ENCODE measurements at regions not wholly inside any gene's neighbourhood (a gene's known extent, or its start where the extent isn't known, plus 50 kb on each side); places are given as distances from the start of the nearest gene placed in this dataset.
"Not testable (repeated sequence)": the region's sequence is repeated elsewhere in the genome, so short reads cannot be mapped to it uniquely, and the experiment has no call there.

- DNase-seq (ENCODE audit: low read depth), result no peak
- TF ChIP-seq, protein P1, sequence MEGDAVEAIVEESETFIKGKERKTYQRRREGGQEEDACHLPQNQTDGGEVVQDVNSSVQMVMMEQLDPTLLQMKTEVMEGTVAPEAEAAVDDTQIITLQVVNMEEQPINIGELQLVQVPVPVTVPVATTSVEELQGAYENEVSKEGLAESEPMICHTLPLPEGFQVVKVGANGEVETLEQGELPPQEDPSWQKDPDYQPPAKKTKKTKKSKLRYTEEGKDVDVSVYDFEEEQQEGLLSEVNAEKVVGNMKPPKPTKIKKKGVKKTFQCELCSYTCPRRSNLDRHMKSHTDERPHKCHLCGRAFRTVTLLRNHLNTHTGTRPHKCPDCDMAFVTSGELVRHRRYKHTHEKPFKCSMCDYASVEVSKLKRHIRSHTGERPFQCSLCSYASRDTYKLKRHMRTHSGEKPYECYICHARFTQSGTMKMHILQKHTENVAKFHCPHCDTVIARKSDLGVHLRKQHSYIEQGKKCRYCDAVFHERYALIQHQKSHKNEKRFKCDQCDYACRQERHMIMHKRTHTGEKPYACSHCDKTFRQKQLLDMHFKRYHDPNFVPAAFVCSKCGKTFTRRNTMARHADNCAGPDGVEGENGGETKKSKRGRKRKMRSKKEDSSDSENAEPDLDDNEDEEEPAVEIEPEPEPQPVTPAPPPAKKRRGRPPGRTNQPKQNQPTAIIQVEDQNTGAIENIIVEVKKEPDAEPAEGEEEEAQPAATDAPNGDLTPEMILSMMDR (IDR thresholded peaks at IDR 0.05; ENCODE audit: control insufficient read depth, extremely low read depth, insufficient read depth), result no peak
- no peak overlapping the region for H3K4me3 ChIP-seq (ENCODE audit: low read depth, low read length)
These were observed 189.7 kb downstream of the TRIML1 start for GRCh38 chr4:188328966-188329365.

GRCh38 chr4:188329521-188329920 is 190.3 kb downstream of the TRIML1 start:
- TF ChIP-seq, protein P1 (IDR thresholded peaks at IDR 0.05; ENCODE audit: control insufficient read depth, extremely low read depth, insufficient read depth), result no peak
- DNase-seq (ENCODE audit: low read depth), result no peak
- H3K4me3 ChIP-seq (ENCODE audit: low read depth, low read length), result no peak overlapping the region

GRCh38 chr4:188332265-188332664 is 193.0 kb downstream of the TRIML1 start:
- TF ChIP-seq, protein P1 (IDR thresholded peaks at IDR 0.05; ENCODE audit: control insufficient read depth, extremely low read depth, insufficient read depth), result no peak
- DNase-seq (ENCODE audit: low read depth), result no peak
- H3K4me3 ChIP-seq (ENCODE audit: low read depth, low read length), result no peak overlapping the region

- no peak overlapping the region for H3K4me3 ChIP-seq (ENCODE audit: low read depth, low read length)
- TF ChIP-seq, protein P1 (IDR thresholded peaks at IDR 0.05; ENCODE audit: control insufficient read depth, extremely low read depth, insufficient read depth), result no peak
- DNase-seq (ENCODE audit: low read depth), result no peak
These were observed 197.7 kb downstream of the TRIML1 start for GRCh38 chr4:188336891-188337290.

- DNase-seq (ENCODE audit: low read depth), result no peak
- TF ChIP-seq, protein P1 (IDR thresholded peaks at IDR 0.05; ENCODE audit: control insufficient read depth, extremely low read depth, insufficient read depth), result no peak
- no peak overlapping the region for H3K4me3 ChIP-seq (ENCODE audit: low read depth, low read length)
These were observed 202.2 kb downstream of the TRIML1 start for GRCh38 chr4:188341428-188341827.

DNA sequence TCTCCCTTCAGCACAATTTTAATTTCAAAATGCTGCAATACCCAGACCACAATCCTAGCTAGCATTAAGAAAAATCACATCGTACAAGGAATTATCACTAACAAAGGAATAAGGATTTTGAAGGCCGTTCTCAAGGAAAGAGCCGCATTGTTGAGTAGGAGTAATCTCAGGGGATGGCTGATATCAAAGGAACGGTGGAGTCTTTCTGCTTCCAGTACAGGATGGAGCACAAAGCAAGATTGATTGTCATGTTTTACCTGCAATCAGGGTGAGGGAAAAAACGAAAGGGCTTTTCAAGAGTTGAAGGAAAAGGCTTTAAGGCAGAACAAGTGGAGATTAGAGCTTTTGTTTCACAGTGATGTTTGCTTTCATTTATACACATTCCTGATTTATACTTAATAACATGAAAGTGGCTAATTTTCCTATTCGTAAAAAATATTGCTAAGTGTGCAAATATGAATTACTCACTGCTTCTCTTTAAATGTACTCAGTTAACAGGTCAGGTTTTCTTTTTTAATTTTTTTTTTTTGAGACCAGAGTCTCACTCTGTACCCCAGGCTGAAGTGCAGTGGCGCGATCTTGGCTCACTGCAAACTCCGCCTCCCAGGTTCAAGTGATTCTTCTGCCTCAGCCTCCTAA is 207.0 kb downstream of the TRIML1 start:
- DNase-seq (ENCODE audit: low read depth), result no peak
- TF ChIP-seq, protein P1 (IDR thresholded peaks at IDR 0.05; ENCODE audit: control insufficient read depth, extremely low read depth, insufficient read depth), result no peak
- H3K4me3 ChIP-seq (ENCODE audit: low read depth, low read length), result no peak overlapping the region

- no peak for DNase-seq (ENCODE audit: low read depth)
- no peak overlapping the region for H3K4me3 ChIP-seq (ENCODE audit: low read depth, low read length)
- TF ChIP-seq, protein P1 (IDR thresholded peaks at IDR 0.05; ENCODE audit: control insufficient read depth, extremely low read depth, insufficient read depth), result no peak
These were observed 208.1 kb downstream of the TRIML1 start for GRCh38 chr4:188347339-188347738.

GRCh38 chr4:188349569-188349968 is 210.3 kb downstream of the TRIML1 start:
- DNase-seq (ENCODE audit: low read depth); H3K4me3 ChIP-seq (ENCODE audit: low read depth, low read length): not testable (repeated sequence)
